ENCODE measurements at regions not wholly inside any gene's neighbourhood (a gene's known extent, or its start where the extent isn't known, plus 50 kb on each side); places are given as distances from the start of the nearest gene placed in this dataset.

- no peaks in the 10 kb centered on the region for H3K9me3 Mint-ChIP-seq (ENCODE audit: low read depth)
- no peaks in the 10 kb centered on the region for H3K4me1 Mint-ChIP-seq (ENCODE audit: low read depth)
- no peak for DNase-seq (ENCODE audit: low spot score)
- no peak overlapping the region for H3K4me3 Mint-ChIP-seq (ENCODE audit: unreplicated experiment)
- no peaks in the 10 kb centered on the region for H3K36me3 Mint-ChIP-seq (ENCODE audit: low read depth)
- no peak overlapping the region for H3K27ac Mint-ChIP-seq (ENCODE audit: unreplicated experiment)
- no peak for TF ChIP-seq CTCF (IDR thresholded peaks at IDR 0.05)
- no peaks in the 10 kb centered on the region for H3K27me3 Mint-ChIP-seq (ENCODE audit: low read depth)
These were observed 667.4 kb downstream of the ROBO2 start for GRCh38 chr3:77707281-77707680.

GRCh38 chr3:77709155-77709554, 669.3 kb downstream of the ROBO2 start:
- peaks cover 9% of the 10 kb centered on the region for H3K4me1 Mint-ChIP-seq (ENCODE audit: low read depth)
- no peak overlapping the region for H3K4me3 Mint-ChIP-seq (ENCODE audit: unreplicated experiment)
- H3K27ac Mint-ChIP-seq (ENCODE audit: unreplicated experiment) = no peak overlapping the region
- no peaks in the 10 kb centered on the region for H3K9me3 Mint-ChIP-seq (ENCODE audit: low read depth)
- H3K27me3 Mint-ChIP-seq (ENCODE audit: low read depth) = no peaks in the 10 kb centered on the region
- no peak for DNase-seq (ENCODE audit: low spot score)
- no peaks in the 10 kb centered on the region for H3K36me3 Mint-ChIP-seq (ENCODE audit: low read depth)
- TF ChIP-seq CTCF (IDR thresholded peaks at IDR 0.05) = no peak

- H3K4me1 Mint-ChIP-seq (ENCODE audit: low read depth) = peaks cover 10% of the 10 kb centered on the region
These were observed 678.4 kb downstream of the ROBO2 start for GRCh38 chr3:77718311-77718710.

GRCh38 chr3:77720460-77720971, 680.6 kb downstream of the ROBO2 start:
- Mint-ChIP-seq H3K27ac (ENCODE audit: unreplicated experiment) (no peak overlapping the region), H3K36me3 (ENCODE audit: low read depth) (no peaks in the 10 kb centered on the region), H3K4me1 (ENCODE audit: low read depth) (no peaks in the 10 kb centered on the region), H3K9me3 (ENCODE audit: low read depth) (peaks cover 2% of the 10 kb centered on the region), H3K27me3 (ENCODE audit: low read depth) (peaks cover 5% of the 10 kb centered on the region), H3K4me3 (ENCODE audit: unreplicated experiment) (no peak overlapping the region)
- no peak for TF ChIP-seq CTCF (IDR thresholded peaks at IDR 0.05)
- DNase-seq (ENCODE audit: low spot score) = no peak

More at GRCh38 chr3:77718311-77718710, 678.4 kb downstream of the ROBO2 start:
- H3K27me3 Mint-ChIP-seq (ENCODE audit: low read depth) = peaks cover 5% of the 10 kb centered on the region
- no peak overlapping the region for H3K4me3 Mint-ChIP-seq (ENCODE audit: unreplicated experiment)
- no peaks in the 10 kb centered on the region for H3K36me3 Mint-ChIP-seq (ENCODE audit: low read depth)
- H3K27ac Mint-ChIP-seq (ENCODE audit: unreplicated experiment) = no peak overlapping the region
- peaks cover 2% of the 10 kb centered on the region for H3K9me3 Mint-ChIP-seq (ENCODE audit: low read depth)
- no peak for DNase-seq (ENCODE audit: low spot score)
- TF ChIP-seq CTCF (IDR thresholded peaks at IDR 0.05) = no peak

GRCh38 chr3:77726517-77726916, 686.6 kb downstream of the ROBO2 start:
- H3K4me3 Mint-ChIP-seq (ENCODE audit: unreplicated experiment) = no peak overlapping the region
- H3K36me3 Mint-ChIP-seq (ENCODE audit: low read depth) = no peaks in the 10 kb centered on the region
- peak overlapping the region; percentile 53 for H3K27ac Mint-ChIP-seq (ENCODE audit: unreplicated experiment)
- no peaks in the 10 kb centered on the region for H3K9me3 Mint-ChIP-seq (ENCODE audit: low read depth)
- H3K4me1 Mint-ChIP-seq (ENCODE audit: low read depth) = peaks cover 12% of the 10 kb centered on the region
- TF ChIP-seq CTCF (IDR thresholded peaks at IDR 0.05) = no peak
- no peaks in the 10 kb centered on the region for H3K27me3 Mint-ChIP-seq (ENCODE audit: low read depth)
- DNase-seq (ENCODE audit: low spot score) = no peak
